OCI-LY1 (cell line): ENCODE measurements at regions not wholly inside any gene's neighbourhood (a gene's known extent, or its start where the extent isn't known, plus 50 kb on each side); places are given as distances from the start of the nearest gene placed in this dataset.

Experiments
- H2AFZ ChIP-seq: fragments of 200-600 bp; sonication (generic), shearing (Covaris generic); 2 replicates; pipeline ENCODE4 v1.6.0; 2014; ENCODE audit warnings: antibody characterized with exemption, mild to moderate bottlenecking, low read length
- H3F3A ChIP-seq: fragments of 200-600 bp; sonication (generic), shearing (Covaris generic); 2 replicates; pipeline ENCODE4 v1.6.0; 2014; ENCODE audit warnings: mild to moderate bottlenecking, antibody characterized with exemption, low read length, moderate library complexity; ENCODE audit not compliant: insufficient read depth
- H3K27ac ChIP-seq: fragments of 200-600 bp; sonication (generic); 2 replicates; pipeline ENCODE4 v1.5.1; 2014; ENCODE audit warnings: low read length, mixed run types, mild to moderate bottlenecking, low read depth; ENCODE audit not compliant: poor library complexity, severe bottlenecking
- H3K27me3 ChIP-seq: fragments of 200-600 bp; sonication (generic); 2 replicates; pipeline ENCODE4 v1.6.0; 2014; ENCODE audit warnings: antibody characterized with exemption, mild to moderate bottlenecking, low read length, moderate library complexity; ENCODE audit not compliant: insufficient read depth
- H3K36me3 ChIP-seq: fragments of 200-600 bp; sonication (generic); 2 replicates; pipeline ENCODE4 v1.6.1; 2014; ENCODE audit warnings: mild to moderate bottlenecking, antibody characterized with exemption, low read length, moderate library complexity, mixed read lengths; ENCODE audit not compliant: insufficient read depth
- H3K4me1 ChIP-seq: fragments of 200-600 bp; sonication (generic); 2 replicates; pipeline ENCODE4 v1.5.1; 2014; ENCODE audit warnings: mild to moderate bottlenecking, low read length, moderate library complexity; ENCODE audit not compliant: insufficient read depth, severe bottlenecking
- H3K4me2 ChIP-seq: fragments of 200-600 bp; sonication (generic), shearing (Covaris generic); 2 replicates; pipeline ENCODE4 v1.6.1; 2014; ENCODE audit warnings: low read length
- H3K4me3 ChIP-seq: fragments of 200-600 bp; sonication (generic); 2 replicates; pipeline ENCODE4 v1.5.1; 2014; ENCODE audit warnings: low read length, low read depth, mild to moderate bottlenecking, mixed read lengths; ENCODE audit not compliant: poor library complexity, severe bottlenecking
- H3K79me2 ChIP-seq: fragments of 200-600 bp; shearing (Covaris generic); 2 replicates; pipeline ENCODE4 v1.6.1; 2016; ENCODE audit warnings: mixed run types, low read length, mixed read lengths; ENCODE audit not compliant: insufficient read depth
- H3K9ac ChIP-seq: fragments of 200-600 bp; sonication (generic), shearing (Covaris generic); 2 replicates; pipeline ENCODE4 v1.6.1; 2014; ENCODE audit warnings: mild to moderate bottlenecking, low read length, mixed read lengths
- H3K9me2 ChIP-seq: fragments of 200-600 bp; sonication (generic), shearing (Covaris generic); 2 replicates; pipeline ENCODE4 v1.6.1; 2014; ENCODE audit warnings: low read depth, mild to moderate bottlenecking, low read length, mixed read lengths
- H3K9me3 ChIP-seq: fragments of 200-600 bp; shearing (Covaris generic); 2 replicates; pipeline ENCODE4 v1.6.1; 2014; ENCODE audit warnings: low read length, mixed read lengths
- H4K20me1 ChIP-seq: fragments of 200-600 bp; sonication (generic), shearing (Covaris generic); 2 replicates; pipeline ENCODE4 v1.6.0; 2016; ENCODE audit warnings: mild to moderate bottlenecking, low read length; ENCODE audit not compliant: insufficient read depth
- CTCF ChIP-seq: fragments of 200-600 bp; sonication (generic), shearing (Covaris generic); IDR thresholded peaks from 2 replicates; pipeline ENCODE4 v1.5.1; 2017; ENCODE audit warnings: mild to moderate bottlenecking, antibody characterized with exemption, low read length, moderate library complexity, mixed read lengths
- EZH2 ChIP-seq: fragments of 200-600 bp; sonication (generic), shearing (Covaris generic); IDR thresholded peaks from 2 replicates; pipeline ENCODE4 v1.8.0; 2017; ENCODE audit warnings: borderline replicate concordance, mixed run types, mild to moderate bottlenecking, antibody characterized with exemption, low read length, moderate library complexity, mixed read lengths

GRCh38 chr12:74725154-74725553, 187.5 kb downstream of the ATXN7L3B start:
- no peak overlapping the region for H3K27ac ChIP-seq
- no peak overlapping the region for H3K4me2 ChIP-seq
- no peaks in the 10 kb centered on the region for H3F3A ChIP-seq
- no peaks in the 10 kb centered on the region for H4K20me1 ChIP-seq
- no peaks in the 10 kb centered on the region for H3K9me3 ChIP-seq
- no peak overlapping the region for H2AFZ ChIP-seq
- H3K36me3 ChIP-seq, result no peaks in the 10 kb centered on the region
- H3K4me3 ChIP-seq, result no peak overlapping the region
- no peaks in the 10 kb centered on the region for H3K9me2 ChIP-seq
- H3K27me3 ChIP-seq, result no peaks in the 10 kb centered on the region
- H3K4me1 ChIP-seq, result no peaks in the 10 kb centered on the region
- no peaks in the 10 kb centered on the region for H3K79me2 ChIP-seq
- no peak overlapping the region for H3K9ac ChIP-seq
- TF ChIP-seq EZH2, result no peak
- no peak for TF ChIP-seq CTCF

- no peak overlapping the region for H3K9ac ChIP-seq
- H3K9me3 ChIP-seq, result no peaks in the 10 kb centered on the region
- no peaks in the 10 kb centered on the region for H3K79me2 ChIP-seq
- H3K36me3 ChIP-seq, result no peaks in the 10 kb centered on the region
- no peak overlapping the region for H3K4me2 ChIP-seq
- H3K27me3 ChIP-seq, result no peaks in the 10 kb centered on the region
- H2AFZ ChIP-seq, result no peak overlapping the region
- TF ChIP-seq CTCF (no peak), EZH2 (no peak)
- no peaks in the 10 kb centered on the region for H3K4me1 ChIP-seq
- H3F3A ChIP-seq, result no peaks in the 10 kb centered on the region
- H3K4me3 ChIP-seq, result no peak overlapping the region
- no peak overlapping the region for H3K27ac ChIP-seq
- no peaks in the 10 kb centered on the region for H4K20me1 ChIP-seq
- no peaks in the 10 kb centered on the region for H3K9me2 ChIP-seq
These were observed 190.4 kb downstream of the ATXN7L3B start for GRCh38 chr12:74728006-74728405.

GRCh38 chr12:74732164-74732784, 194.6 kb downstream of the ATXN7L3B start:
- H3K9me3 ChIP-seq, result no peaks in the 10 kb centered on the region
- H3K79me2 ChIP-seq, result no peaks in the 10 kb centered on the region
- no peak overlapping the region for H3K4me2 ChIP-seq
- no peaks in the 10 kb centered on the region for H4K20me1 ChIP-seq
- H2AFZ ChIP-seq, result no peak overlapping the region
- H3K27ac ChIP-seq, result no peak overlapping the region
- no peak overlapping the region for H3K4me3 ChIP-seq
- no peaks in the 10 kb centered on the region for H3K9me2 ChIP-seq
- H3F3A ChIP-seq, result no peaks in the 10 kb centered on the region
- no peak for TF ChIP-seq EZH2
- H3K9ac ChIP-seq, result no peak overlapping the region
- H3K4me1 ChIP-seq, result no peaks in the 10 kb centered on the region
- no peaks in the 10 kb centered on the region for H3K27me3 ChIP-seq
- H3K36me3 ChIP-seq, result no peaks in the 10 kb centered on the region

- no peaks in the 10 kb centered on the region for H3F3A ChIP-seq
- no peak overlapping the region for H3K4me2 ChIP-seq
- H3K4me1 ChIP-seq, result no peaks in the 10 kb centered on the region
- no peaks in the 10 kb centered on the region for H4K20me1 ChIP-seq
- no peak overlapping the region for H3K9ac ChIP-seq
- H3K9me3 ChIP-seq, result no peaks in the 10 kb centered on the region
- TF ChIP-seq CTCF (no peak), EZH2 (no peak)
- H2AFZ ChIP-seq, result no peak overlapping the region
- no peaks in the 10 kb centered on the region for H3K9me2 ChIP-seq
- H3K79me2 ChIP-seq, result no peaks in the 10 kb centered on the region
- H3K4me3 ChIP-seq, result no peak overlapping the region
- no peaks in the 10 kb centered on the region for H3K36me3 ChIP-seq
- no peak overlapping the region for H3K27ac ChIP-seq
- H3K27me3 ChIP-seq, result no peaks in the 10 kb centered on the region
These were observed 195.2 kb downstream of the ATXN7L3B start for GRCh38 chr12:74732826-74733225.
